H1 (cell line): ENCODE measurements at regions not wholly inside any gene's neighbourhood (a gene's known extent, or its start where the extent isn't known, plus 50 kb on each side); places are given as distances from the start of the nearest gene placed in this dataset.

ENCODE experiments used
- CEBPB ChIP-seq: IDR thresholded peaks from 2 replicates; pipeline ENCODE4 v1.6.1; 2012; ENCODE audit warnings: low read depth, low read length
- CHD1 ChIP-seq: IDR thresholded peaks from 2 replicates; pipeline ENCODE4 v1.6.1; 2012; ENCODE audit warnings: low read depth, low read length, improper control_type of control experiment
- CTCF ChIP-seq, 3 experiments: IDR thresholded peaks; 1 replicate in 2 of 3; 2 replicates in 1 of 3; pipeline versions ENCODE4 v1.5.1 to v1.6.1; 2011; ENCODE audit warnings: low read length in 3 of 3, mild to moderate bottlenecking in 3 of 3, inconsistent platforms in 2 of 3, low read depth in 1 of 3, moderate library complexity in 1 of 3; ENCODE audit not compliant: insufficient read depth in 1 of 3; ENCODE audit errors: control extremely low read depth in 1 of 3
- E2F6 ChIP-seq: IDR thresholded peaks from 2 replicates; pipeline ENCODE4 v1.6.1; 2012; ENCODE audit warnings: inconsistent platforms
- ZNF274 ChIP-seq: IDR thresholded peaks from 2 replicates; pipeline ENCODE4 v1.7.0; 2012; ENCODE audit warnings: low read length, borderline replicate concordance; ENCODE audit errors: extremely low read depth
- TF ChIP-seq, protein P1 (sequence below): IDR thresholded peaks from 2 replicates; pipeline ENCODE4 v1.6.1; 2012; ENCODE audit warnings: inconsistent platforms

GRCh38 chr2:196440413-196440812, 199.1 kb upstream of the CCDC150 start:
- TF ChIP-seq CHD1, result no peak
- no peak for TF ChIP-seq E2F6
- TF ChIP-seq, protein P1, sequence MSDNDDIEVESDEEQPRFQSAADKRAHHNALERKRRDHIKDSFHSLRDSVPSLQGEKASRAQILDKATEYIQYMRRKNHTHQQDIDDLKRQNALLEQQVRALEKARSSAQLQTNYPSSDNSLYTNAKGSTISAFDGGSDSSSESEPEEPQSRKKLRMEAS, result no peak
- TF ChIP-seq CTCF (IDR thresholded peaks at IDR 0.05; ENCODE audit: control extremely low read depth in 1 of 3, insufficient read depth in 1 of 3, low read depth in 1 of 3, low read length in 3 of 3), result no peak
- no peak for TF ChIP-seq CEBPB
- no peak for TF ChIP-seq ZNF274
